ENCODE measurements at regions not wholly inside any gene's neighbourhood (a gene's known extent, or its start where the extent isn't known, plus 50 kb on each side); places are given as distances from the start of the nearest gene placed in this dataset.

DNA sequence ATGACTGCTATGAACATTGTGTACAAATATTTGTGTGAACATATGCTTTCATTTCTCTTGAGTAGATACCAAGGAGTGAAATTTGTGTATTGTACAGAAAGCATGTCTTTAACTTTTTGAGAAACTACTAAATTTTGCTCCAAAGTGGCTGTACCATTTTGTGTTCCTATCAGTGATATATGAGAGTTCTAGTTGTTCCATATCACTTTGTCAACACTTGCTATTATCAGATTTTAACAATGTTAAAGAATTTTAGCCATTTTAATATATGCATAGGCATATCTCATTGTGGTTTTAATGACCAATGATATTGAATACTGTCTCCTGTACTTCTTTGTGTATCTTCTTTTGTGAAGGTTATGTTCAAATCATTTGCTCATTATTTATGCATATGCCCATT, 142.9 kb upstream of the NR3C1 start:
- TF ChIP-seq EZH2 (IDR thresholded peaks at IDR 0.05): no peak
- TF ChIP-seq, protein P1, sequence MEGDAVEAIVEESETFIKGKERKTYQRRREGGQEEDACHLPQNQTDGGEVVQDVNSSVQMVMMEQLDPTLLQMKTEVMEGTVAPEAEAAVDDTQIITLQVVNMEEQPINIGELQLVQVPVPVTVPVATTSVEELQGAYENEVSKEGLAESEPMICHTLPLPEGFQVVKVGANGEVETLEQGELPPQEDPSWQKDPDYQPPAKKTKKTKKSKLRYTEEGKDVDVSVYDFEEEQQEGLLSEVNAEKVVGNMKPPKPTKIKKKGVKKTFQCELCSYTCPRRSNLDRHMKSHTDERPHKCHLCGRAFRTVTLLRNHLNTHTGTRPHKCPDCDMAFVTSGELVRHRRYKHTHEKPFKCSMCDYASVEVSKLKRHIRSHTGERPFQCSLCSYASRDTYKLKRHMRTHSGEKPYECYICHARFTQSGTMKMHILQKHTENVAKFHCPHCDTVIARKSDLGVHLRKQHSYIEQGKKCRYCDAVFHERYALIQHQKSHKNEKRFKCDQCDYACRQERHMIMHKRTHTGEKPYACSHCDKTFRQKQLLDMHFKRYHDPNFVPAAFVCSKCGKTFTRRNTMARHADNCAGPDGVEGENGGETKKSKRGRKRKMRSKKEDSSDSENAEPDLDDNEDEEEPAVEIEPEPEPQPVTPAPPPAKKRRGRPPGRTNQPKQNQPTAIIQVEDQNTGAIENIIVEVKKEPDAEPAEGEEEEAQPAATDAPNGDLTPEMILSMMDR (IDR thresholded peaks at IDR 0.05): no peak
- no peak for TF ChIP-seq EZH2phosphoT487 (IDR thresholded peaks at IDR 0.05)
